ENCODE measurements at regions not wholly inside any gene's neighbourhood (a gene's known extent, or its start where the extent isn't known, plus 50 kb on each side); places are given as distances from the start of the nearest gene placed in this dataset.

- no peak for TF ChIP-seq EZH2 (IDR thresholded peaks at IDR 0.05)
- TF ChIP-seq POLR2AphosphoS5 (IDR thresholded peaks at IDR 0.05; ENCODE audit: borderline replicate concordance, low read depth, low read length) = no peak
- TF ChIP-seq FOXP2 (optimal IDR thresholded peaks at IDR 0.05; ENCODE audit: control extremely low read depth, extremely low read length, insufficient read depth) = no peak
Measured at GRCh38 chr9:117958726-117959125, 254.5 kb downstream of the TLR4 start.

Data from SK-N-MC (cell line).